Natural killer cell treated with Interleukin-12 subunit alpha and Interleukin-12 subunit beta and Interleukin-15 and Interleukin-18, amount 100 ng/mL, for 72 hours (primary cell): ENCODE measurements at regions not wholly inside any gene's neighbourhood (a gene's known extent, or its start where the extent isn't known, plus 50 kb on each side); places are given as distances from the start of the nearest gene placed in this dataset.

Experiments used
- ATAC-seq, 2 donors: fragments of 150-1000 bp; cut with Tn5 transposase in 1 of 2; sonication (Bioruptor Pico), chemical (Tn5 transposase) in 1 of 2; 2 replicates each; pipeline ENCODE4 v1.10.0; 2021
- DNase-seq: peaks from one replicate; pipeline ENCODE4 v3.0.0; 2022; ENCODE audit warnings: low spot score
- H3K27ac Mint-ChIP-seq, 2 donors: 1 replicate in 1 of 2; 2 replicates in 1 of 2; pipeline ENCODE4 v1.8.0; 2022; ENCODE audit warnings: mixed read lengths in 2 of 2, mild to moderate bottlenecking in 1 of 2, moderate library complexity in 1 of 2
- H3K27me3 Mint-ChIP-seq, 2 donors: 1 replicate in 1 of 2; 2 replicates in 1 of 2; pipeline ENCODE4 v1.8.0; 2022; ENCODE audit warnings: mixed read lengths in 2 of 2
- H3K36me3 Mint-ChIP-seq: one replicate; pipeline ENCODE4 v1.8.0; 2022; ENCODE audit warnings: mixed read lengths
- H3K4me1 Mint-ChIP-seq, 2 donors: 1 replicate in 1 of 2; 2 replicates in 1 of 2; pipeline ENCODE4 v1.8.0; 2022; ENCODE audit warnings: low read depth in 2 of 2, mixed read lengths in 2 of 2, mild to moderate bottlenecking in 1 of 2
- H3K4me3 Mint-ChIP-seq: one replicate; pipeline ENCODE4 v1.8.0; 2022; ENCODE audit warnings: mixed read lengths
- H3K9me3 Mint-ChIP-seq: 2 replicates; pipeline ENCODE4 v1.8.0; 2022; ENCODE audit warnings: mixed read lengths

DNA sequence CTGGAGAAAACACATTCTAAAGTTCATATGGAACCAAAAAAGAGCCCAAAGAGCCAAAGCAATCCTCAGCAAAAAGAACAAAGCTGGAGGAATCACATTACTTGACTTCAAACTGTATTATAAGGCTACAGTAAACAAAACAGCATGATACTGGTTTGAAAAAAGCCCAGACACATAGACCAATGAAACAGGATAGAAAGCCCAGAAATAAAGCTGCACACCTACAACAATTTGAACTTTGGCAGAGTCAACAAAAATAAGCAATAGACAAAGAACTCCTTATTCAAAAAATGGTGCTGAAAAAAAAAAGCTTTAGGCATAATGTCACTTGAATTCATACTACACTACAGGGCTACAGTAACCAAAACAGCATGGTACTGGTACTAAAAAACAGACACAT lies 289.6 kb downstream of the NR4A2 start:
- no peaks in the 10 kb centered on the region for H3K4me1 Mint-ChIP-seq
- DNase-seq = no peak
- no peak overlapping the region for H3K27ac Mint-ChIP-seq
- no peak for ATAC-seq
- peaks cover 8% of the 10 kb centered on the region for H3K9me3 Mint-ChIP-seq
- no peaks in the 10 kb centered on the region for H3K36me3 Mint-ChIP-seq
- no peaks in the 10 kb centered on the region for H3K27me3 Mint-ChIP-seq
- no peak overlapping the region for H3K4me3 Mint-ChIP-seq

GRCh38 chr2:156038021-156038420 lies 294.5 kb downstream of the NR4A2 start:
- DNase-seq (no peak), ATAC-seq (no peak)
- no peak overlapping the region for H3K27ac Mint-ChIP-seq
- no peak overlapping the region for H3K4me3 Mint-ChIP-seq
- no peaks in the 10 kb centered on the region for H3K27me3 Mint-ChIP-seq
- no peaks in the 10 kb centered on the region for H3K4me1 Mint-ChIP-seq
- H3K9me3 Mint-ChIP-seq = peaks cover 6% of the 10 kb centered on the region
- H3K36me3 Mint-ChIP-seq = no peaks in the 10 kb centered on the region

- Mint-ChIP-seq H3K36me3 (no peaks in the 10 kb centered on the region), H3K4me3 (no peak overlapping the region), H3K9me3 (peaks cover 4% of the 10 kb centered on the region), H3K27ac (no peak overlapping the region), H3K4me1 (no peaks in the 10 kb centered on the region), H3K27me3 (no peaks in the 10 kb centered on the region)
- DNase-seq (no peak), ATAC-seq (no peak)
Measured at GRCh38 chr2:156037482-156037881, 295.0 kb downstream of the NR4A2 start.

DNA sequence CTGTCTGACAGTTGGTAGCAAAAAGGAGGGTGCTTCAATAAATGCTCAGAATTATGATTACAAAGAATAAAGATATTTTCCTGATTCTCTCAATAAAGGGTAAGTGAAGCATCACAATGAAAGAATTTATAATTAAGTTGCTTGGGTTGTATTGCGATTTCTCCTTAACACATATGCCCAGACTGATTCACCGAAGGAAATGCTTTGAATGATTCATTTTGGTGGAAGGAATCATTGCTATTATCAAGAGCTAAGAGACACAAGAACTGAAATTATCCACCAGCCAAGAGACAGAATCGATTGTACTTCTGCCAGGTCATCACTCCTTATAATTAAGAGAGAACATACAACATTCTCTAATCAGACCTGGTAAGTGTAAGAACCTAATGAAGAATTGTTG lies 301.4 kb downstream of the NR4A2 start:
- H3K4me1 Mint-ChIP-seq = no peaks in the 10 kb centered on the region
- DNase-seq = no peak
- no peak overlapping the region for H3K4me3 Mint-ChIP-seq
- H3K36me3 Mint-ChIP-seq = no peaks in the 10 kb centered on the region
- H3K27ac Mint-ChIP-seq = no peak overlapping the region
- H3K27me3 Mint-ChIP-seq = no peaks in the 10 kb centered on the region
- H3K9me3 Mint-ChIP-seq = peaks cover 3% of the 10 kb centered on the region
- no peak for ATAC-seq

- H3K4me1 Mint-ChIP-seq = no peaks in the 10 kb centered on the region
- no peaks in the 10 kb centered on the region for H3K36me3 Mint-ChIP-seq
- no peak overlapping the region for H3K4me3 Mint-ChIP-seq
- H3K27ac Mint-ChIP-seq = no peak overlapping the region
- no peak for ATAC-seq
- H3K27me3 Mint-ChIP-seq = no peaks in the 10 kb centered on the region
- DNase-seq = no peak
- H3K9me3 Mint-ChIP-seq = no peaks in the 10 kb centered on the region
Measured at GRCh38 chr2:156023229-156023869, 309.2 kb downstream of the NR4A2 start.

DNA sequence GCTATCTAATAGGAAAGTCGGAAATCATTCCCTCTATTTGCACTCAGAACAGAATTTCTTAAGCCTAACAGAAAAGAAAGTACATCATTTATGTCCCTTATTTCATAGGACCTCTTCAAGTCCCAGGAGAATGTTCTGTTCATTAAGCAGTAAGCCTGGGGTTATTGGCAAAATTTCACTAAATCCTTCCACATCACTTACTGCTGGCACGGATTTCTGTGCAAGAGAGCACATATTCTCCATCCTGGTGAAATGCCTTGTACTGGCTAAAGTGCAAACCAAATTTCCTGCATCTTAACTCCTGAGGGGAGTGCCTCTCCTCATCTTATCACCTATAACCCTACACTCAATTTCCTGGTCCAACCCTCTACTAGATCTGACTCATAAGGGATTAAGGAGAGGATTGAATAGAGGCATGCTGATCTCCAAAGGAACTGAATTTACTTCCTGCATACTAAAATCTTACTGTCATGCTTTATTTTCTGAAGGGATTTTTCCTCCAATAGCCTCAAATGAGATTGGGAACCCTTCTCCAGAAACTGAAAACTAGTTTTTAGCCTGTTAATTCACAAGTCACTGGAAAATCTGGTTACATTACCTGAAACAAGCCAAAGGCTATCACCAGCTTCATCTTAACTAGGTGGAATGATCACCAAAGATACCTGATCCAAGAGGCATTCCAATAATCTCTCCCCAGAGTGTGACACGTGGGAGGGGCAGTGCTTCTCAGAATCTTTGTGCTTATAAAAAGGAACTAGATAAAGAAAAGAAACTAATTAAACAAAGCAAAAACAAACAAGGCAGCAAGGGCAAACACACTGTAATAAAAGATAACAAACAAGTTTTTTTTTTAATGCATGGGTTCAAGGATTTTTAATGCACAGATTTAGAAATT lies 311.1 kb downstream of the NR4A2 start:
- no peak for ATAC-seq
- Mint-ChIP-seq H3K27me3 (no peaks in the 10 kb centered on the region), H3K4me1 (no peaks in the 10 kb centered on the region), H3K4me3 (no peak overlapping the region), H3K27ac (no peak overlapping the region), H3K36me3 (no peaks in the 10 kb centered on the region), H3K9me3 (no peaks in the 10 kb centered on the region)
- no peak for DNase-seq

GRCh38 chr2:156019341-156019740 lies 313.2 kb downstream of the NR4A2 start:
- DNase-seq (no peak), ATAC-seq (no peak)
- H3K4me3 Mint-ChIP-seq = no peak overlapping the region
- H3K27ac Mint-ChIP-seq = no peak overlapping the region
- no peaks in the 10 kb centered on the region for H3K27me3 Mint-ChIP-seq
- H3K36me3 Mint-ChIP-seq = no peaks in the 10 kb centered on the region
- no peaks in the 10 kb centered on the region for H3K4me1 Mint-ChIP-seq
- H3K9me3 Mint-ChIP-seq = no peaks in the 10 kb centered on the region

GRCh38 chr2:156017341-156017885 lies 315.1 kb downstream of the NR4A2 start:
- H3K36me3 Mint-ChIP-seq = no peaks in the 10 kb centered on the region
- H3K4me1 Mint-ChIP-seq = no peaks in the 10 kb centered on the region
- peaks cover 5% of the 10 kb centered on the region for H3K9me3 Mint-ChIP-seq
- ATAC-seq = no peak
- H3K27ac Mint-ChIP-seq = no peak overlapping the region
- DNase-seq = no peak
- no peaks in the 10 kb centered on the region for H3K27me3 Mint-ChIP-seq
- H3K4me3 Mint-ChIP-seq = no peak overlapping the region

DNA sequence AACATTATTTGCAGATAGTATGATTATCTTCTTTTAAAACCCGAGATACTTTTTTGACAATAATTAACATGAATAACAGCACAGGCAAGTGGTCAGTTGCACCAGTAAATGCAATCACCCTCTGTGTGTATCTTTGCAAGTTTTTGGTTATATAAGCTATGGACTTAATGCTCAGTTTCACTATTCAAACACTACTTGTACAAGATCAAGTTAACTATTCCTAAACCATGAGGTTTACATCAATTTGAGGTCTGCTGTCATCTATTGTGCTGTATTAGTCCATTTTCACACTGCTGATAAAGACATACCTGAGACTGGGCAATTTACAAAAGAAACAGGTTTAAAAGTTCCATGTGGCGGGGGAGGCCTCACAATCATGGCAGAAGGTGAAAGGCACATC lies 323.2 kb downstream of the NR4A2 start:
- Mint-ChIP-seq H3K4me3 (no peak overlapping the region), H3K27ac (no peak overlapping the region), H3K36me3 (no peaks in the 10 kb centered on the region), H3K27me3 (no peaks in the 10 kb centered on the region), H3K9me3 (peaks cover 5% of the 10 kb centered on the region), H3K4me1 (no peaks in the 10 kb centered on the region)
- DNase-seq (no peak), ATAC-seq (no peak)

DNA sequence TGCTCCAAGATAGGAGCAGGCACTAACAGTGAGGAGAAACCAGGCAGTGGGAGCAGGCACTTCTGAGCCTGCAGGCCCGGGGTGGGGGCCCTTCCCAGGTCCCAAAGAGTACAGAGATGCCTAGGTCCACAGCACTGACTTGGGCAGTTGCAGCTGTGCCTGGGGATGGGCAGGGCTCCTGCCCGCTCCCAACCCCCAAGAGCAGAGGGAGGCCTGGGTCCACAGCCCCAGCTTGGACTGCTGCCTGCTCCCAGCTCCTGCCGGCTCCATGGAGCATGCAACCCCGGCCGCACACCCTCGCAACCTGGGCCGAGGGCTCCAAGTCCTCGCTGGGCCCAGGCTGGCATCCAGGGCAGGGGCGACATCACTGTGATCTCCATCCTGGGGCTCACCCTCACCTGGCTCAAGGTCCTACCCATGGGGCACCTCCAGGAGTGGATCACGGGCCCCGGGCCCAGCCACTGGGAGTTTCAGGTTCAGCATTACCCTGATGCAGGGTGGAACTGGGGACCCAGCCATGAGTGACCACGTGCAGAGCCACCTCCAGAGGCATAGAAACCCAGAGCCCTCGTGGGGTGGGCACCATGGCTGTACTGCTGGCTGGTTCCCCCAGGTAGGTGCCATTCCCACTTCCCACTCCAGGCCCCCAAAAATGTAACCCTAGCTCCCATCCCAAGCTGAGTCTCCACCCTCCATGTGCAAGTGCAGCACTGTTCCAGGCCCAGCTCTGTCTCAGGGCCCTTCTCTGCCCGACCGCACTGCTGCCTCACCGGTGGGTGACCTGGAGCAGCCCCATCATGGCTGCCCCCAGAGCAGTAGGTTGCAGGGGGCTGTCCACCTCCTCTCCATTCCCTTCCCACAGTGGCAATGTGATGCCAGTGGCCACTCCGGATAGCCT lies 325.6 kb downstream of the NR4A2 start:
- DNase-seq (no peak), ATAC-seq (peak in 1 of 2 donors; percentile 40)
- Mint-ChIP-seq H3K9me3 (no peaks in the 10 kb centered on the region), H3K4me1 (no peaks in the 10 kb centered on the region), H3K27ac (no peak overlapping the region), H3K27me3 (no peaks in the 10 kb centered on the region), H3K4me3 (no peak overlapping the region), H3K36me3 (no peaks in the 10 kb centered on the region)

- Mint-ChIP-seq H3K9me3 (no peaks in the 10 kb centered on the region), H3K27me3 (no peaks in the 10 kb centered on the region), H3K4me1 (no peaks in the 10 kb centered on the region), H3K4me3 (no peak overlapping the region), H3K36me3 (no peaks in the 10 kb centered on the region), H3K27ac (no peak overlapping the region)
- DNase-seq (no peak), ATAC-seq (peak; percentile 41 to 57)
Measured at GRCh38 chr2:156005999-156006712, 326.4 kb downstream of the NR4A2 start.

DNA sequence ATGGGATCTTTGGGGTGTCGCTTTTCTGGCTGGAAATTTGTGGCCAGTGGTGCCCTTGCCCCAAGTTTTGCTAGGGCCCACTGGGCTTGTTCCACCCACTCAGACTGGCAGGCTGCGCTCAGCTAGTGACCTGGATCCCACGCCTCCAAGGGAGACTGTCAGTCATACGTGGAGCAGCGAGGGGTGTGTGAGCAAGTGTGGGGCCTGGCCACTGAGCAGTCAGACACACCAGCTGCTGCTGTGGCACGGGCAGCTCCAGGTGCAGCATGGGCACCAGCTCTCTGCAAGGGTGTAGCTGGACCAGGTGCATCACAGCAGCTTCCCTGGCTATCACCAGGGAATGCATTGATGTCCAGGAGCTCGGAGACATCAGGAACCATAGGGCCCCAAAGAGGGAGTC lies 327.0 kb downstream of the NR4A2 start:
- H3K27ac Mint-ChIP-seq = no peak overlapping the region
- no peaks in the 10 kb centered on the region for H3K4me1 Mint-ChIP-seq
- H3K27me3 Mint-ChIP-seq = no peaks in the 10 kb centered on the region
- no peaks in the 10 kb centered on the region for H3K9me3 Mint-ChIP-seq
- H3K36me3 Mint-ChIP-seq = no peaks in the 10 kb centered on the region
- ATAC-seq (no peak), DNase-seq (no peak)
- no peak overlapping the region for H3K4me3 Mint-ChIP-seq

GRCh38 chr2:156004459-156004858 lies 328.1 kb downstream of the NR4A2 start:
- H3K27me3 Mint-ChIP-seq = no peaks in the 10 kb centered on the region
- ATAC-seq (no peak), DNase-seq (no peak)
- peaks cover 2% of the 10 kb centered on the region for H3K9me3 Mint-ChIP-seq
- H3K27ac Mint-ChIP-seq = no peak overlapping the region
- H3K4me1 Mint-ChIP-seq = no peaks in the 10 kb centered on the region
- H3K4me3 Mint-ChIP-seq = no peak overlapping the region
- H3K36me3 Mint-ChIP-seq = no peaks in the 10 kb centered on the region
